ENCODE measurements at regions not wholly inside any gene's neighbourhood (a gene's known extent, or its start where the extent isn't known, plus 50 kb on each side); places are given as distances from the start of the nearest gene placed in this dataset.

DNA sequence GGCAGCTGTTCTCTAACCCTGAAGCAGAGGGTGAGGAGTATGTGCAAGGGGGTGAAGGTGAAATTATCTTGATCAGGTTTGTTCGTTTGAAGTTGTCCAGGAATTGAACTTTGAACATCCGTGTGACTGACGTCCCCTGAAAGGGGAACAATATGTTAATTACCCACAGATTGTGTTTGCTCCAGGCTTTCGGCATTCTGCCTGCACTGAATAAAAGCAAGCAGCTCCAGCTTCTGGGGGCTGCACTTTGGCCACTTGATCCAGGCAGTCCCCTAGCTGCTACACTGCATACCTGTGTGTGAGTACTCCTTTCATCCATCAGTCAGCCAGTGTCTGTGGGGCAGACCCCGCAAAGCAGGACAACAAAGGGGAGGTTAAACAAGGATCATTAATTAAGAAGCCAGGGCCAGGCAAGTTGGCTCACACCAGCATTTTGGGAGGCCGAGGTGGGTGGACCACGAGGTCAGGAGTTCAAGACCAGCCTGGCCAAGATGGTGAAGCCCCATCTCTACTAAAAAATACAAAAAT, 104.8 kb upstream of the BTN3A2 start:
- intact Hi-C loops (cut with micrococcal nuclease) = no loop called here
- no peaks in the 10 kb centered on the region for H3K4me1 Mint-ChIP-seq
- POLR2A ChIA-PET = interaction anchor here (0.6 to 1.0 kb wide), 2 partner anchors 26 to 45 kb away, joined by 4 to 5 read pairs; a partner anchor contains a TSS
- CTCF ChIA-PET = no interaction called here
- no peak overlapping the region for H3K4me3 Mint-ChIP-seq
- no peaks in the 10 kb centered on the region for H3K27me3 Mint-ChIP-seq
- no peaks in the 10 kb centered on the region for H3K9me3 Mint-ChIP-seq
- H3K36me3 Mint-ChIP-seq (ENCODE audit: low read depth) = no peaks in the 10 kb centered on the region
- TF ChIP-seq, protein P1, sequence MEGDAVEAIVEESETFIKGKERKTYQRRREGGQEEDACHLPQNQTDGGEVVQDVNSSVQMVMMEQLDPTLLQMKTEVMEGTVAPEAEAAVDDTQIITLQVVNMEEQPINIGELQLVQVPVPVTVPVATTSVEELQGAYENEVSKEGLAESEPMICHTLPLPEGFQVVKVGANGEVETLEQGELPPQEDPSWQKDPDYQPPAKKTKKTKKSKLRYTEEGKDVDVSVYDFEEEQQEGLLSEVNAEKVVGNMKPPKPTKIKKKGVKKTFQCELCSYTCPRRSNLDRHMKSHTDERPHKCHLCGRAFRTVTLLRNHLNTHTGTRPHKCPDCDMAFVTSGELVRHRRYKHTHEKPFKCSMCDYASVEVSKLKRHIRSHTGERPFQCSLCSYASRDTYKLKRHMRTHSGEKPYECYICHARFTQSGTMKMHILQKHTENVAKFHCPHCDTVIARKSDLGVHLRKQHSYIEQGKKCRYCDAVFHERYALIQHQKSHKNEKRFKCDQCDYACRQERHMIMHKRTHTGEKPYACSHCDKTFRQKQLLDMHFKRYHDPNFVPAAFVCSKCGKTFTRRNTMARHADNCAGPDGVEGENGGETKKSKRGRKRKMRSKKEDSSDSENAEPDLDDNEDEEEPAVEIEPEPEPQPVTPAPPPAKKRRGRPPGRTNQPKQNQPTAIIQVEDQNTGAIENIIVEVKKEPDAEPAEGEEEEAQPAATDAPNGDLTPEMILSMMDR (IDR thresholded peaks at IDR 0.05) = no peak
- no peak overlapping the region for H3K27ac Mint-ChIP-seq
- ATAC-seq (ENCODE audit: low read depth) = no peak
- DNase-seq = no peak

DNA sequence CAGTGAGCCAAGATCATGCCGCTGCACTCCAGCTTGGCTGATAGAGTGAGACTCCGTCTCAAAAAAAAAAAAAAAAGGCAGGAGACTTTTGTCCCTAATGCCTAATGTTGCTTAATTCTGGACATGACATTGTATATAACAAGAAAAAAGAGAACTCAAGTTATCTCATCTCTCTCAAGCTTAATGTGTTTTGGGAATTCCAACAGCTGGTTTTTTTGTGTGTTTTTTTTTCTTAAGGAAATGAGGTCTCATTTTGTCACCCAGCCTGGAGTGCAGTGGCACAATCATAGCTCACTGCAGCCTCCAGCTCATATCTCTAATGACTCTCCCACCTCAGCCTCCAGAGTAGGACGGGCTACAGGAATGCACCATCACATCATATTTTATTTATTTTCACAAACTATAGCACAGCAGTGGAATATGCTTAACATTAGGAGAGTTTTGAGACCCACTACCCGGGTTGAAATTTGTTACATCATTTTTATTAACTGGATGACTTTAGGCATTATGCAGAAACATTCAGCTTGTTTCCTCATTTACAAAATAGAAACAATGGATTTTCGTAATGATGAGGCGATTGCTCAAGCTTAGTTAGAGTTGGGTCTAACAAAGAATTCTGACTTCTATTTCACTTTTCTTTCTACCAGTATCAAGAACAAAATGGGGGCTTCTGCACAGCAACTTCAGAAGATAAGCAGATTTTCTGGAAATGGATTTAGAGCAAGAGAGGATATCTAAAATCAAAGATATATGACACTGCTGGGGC, 104.1 kb upstream of the BTN3A2 start:
- Mint-ChIP-seq H3K4me3 (no peak overlapping the region), H3K36me3 (ENCODE audit: low read depth) (no peaks in the 10 kb centered on the region), H3K27me3 (no peaks in the 10 kb centered on the region), H3K9me3 (no peaks in the 10 kb centered on the region), H3K27ac (no peak overlapping the region), H3K4me1 (no peaks in the 10 kb centered on the region)
- TF ChIP-seq, protein P1 (IDR thresholded peaks at IDR 0.05) = no peak
- intact Hi-C loops (cut with micrococcal nuclease) = no loop called here
- ATAC-seq (ENCODE audit: low read depth) (no peak), DNase-seq (no peak)
- ChIA-PET POLR2A (interaction anchor here (0.6 to 1.0 kb wide), 5 partner anchors 27 to 245 kb away, joined by 3 to 5 read pairs (median 5); a partner anchor contains a TSS), CTCF (no interaction called here)

DNA sequence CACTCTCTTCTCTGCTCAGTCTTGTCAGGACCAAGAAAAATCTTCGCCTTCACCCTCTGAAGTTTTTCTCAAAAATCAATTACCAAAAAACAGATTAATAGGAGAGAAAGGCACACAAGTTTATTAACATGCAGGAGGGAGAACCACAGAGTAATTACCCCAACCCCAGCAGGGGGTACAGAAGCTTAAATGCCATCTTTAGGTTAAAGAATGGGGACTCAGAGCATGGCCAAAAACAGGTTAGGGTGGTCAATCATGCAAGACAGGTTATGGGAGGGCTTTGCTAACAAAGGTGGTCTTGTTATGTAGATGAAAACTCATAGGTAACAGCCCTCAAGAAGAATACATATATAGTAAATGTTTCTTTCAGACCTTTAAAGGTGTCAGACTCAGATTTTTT, 100.5 kb upstream of the BTN3A2 start:
- POLR2A ChIA-PET = interaction anchor here (0.7 kb wide), 1 partner anchor 68 kb away, joined by 4 read pairs; no protein-coding TSS in a partner anchor
- no peaks in the 10 kb centered on the region for H3K9me3 Mint-ChIP-seq
- no peak overlapping the region for H3K4me3 Mint-ChIP-seq
- intact Hi-C loops (cut with micrococcal nuclease) = no loop called here
- H3K36me3 Mint-ChIP-seq (ENCODE audit: low read depth) = no peaks in the 10 kb centered on the region
- H3K4me1 Mint-ChIP-seq = no peaks in the 10 kb centered on the region
- CTCF ChIA-PET = no interaction called here
- H3K27me3 Mint-ChIP-seq = no peaks in the 10 kb centered on the region
- ATAC-seq (ENCODE audit: low read depth) = no peak
- TF ChIP-seq, protein P1 (IDR thresholded peaks at IDR 0.05) = no peak
- H3K27ac Mint-ChIP-seq = no peak overlapping the region
- no peak for DNase-seq

DNA sequence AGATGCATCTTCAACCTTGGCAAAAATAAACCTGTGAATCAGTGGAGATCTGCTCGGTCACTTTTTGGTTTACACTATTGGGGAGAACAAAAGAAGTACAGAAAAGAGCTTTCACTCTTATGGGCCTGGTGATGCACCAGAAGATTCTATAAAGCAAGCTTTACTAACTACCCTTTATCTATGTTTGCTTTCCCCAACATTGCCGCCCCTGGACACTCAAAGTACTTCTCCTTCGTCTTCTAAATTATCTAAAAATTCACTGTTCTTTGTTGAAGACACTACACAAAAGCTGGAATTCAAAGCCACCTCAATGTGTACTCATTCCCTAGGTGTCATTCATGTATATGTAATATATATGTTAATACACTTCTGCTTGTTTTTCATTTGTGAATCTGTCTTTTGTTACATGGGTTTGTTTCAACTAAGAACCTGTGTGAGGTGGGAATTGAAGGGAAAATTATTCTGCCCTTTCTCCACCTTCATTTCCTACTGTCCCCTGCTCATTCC, 97.9 kb upstream of the BTN3A2 start:
- ATAC-seq (ENCODE audit: low read depth) = no peak
- ChIA-PET POLR2A (interaction anchor here (0.5 to 2.2 kb wide), 3 partner anchors 16 to 87 kb away, joined by 3 to 12 read pairs (median 6); a partner anchor contains a TSS), CTCF (no interaction called here)
- intact Hi-C loops (cut with micrococcal nuclease) = no loop called here
- no peaks in the 10 kb centered on the region for H3K27me3 Mint-ChIP-seq
- no peak overlapping the region for H3K27ac Mint-ChIP-seq
- H3K9me3 Mint-ChIP-seq = no peaks in the 10 kb centered on the region
- H3K4me3 Mint-ChIP-seq = no peak overlapping the region
- peaks cover 21% of the 10 kb centered on the region for H3K4me1 Mint-ChIP-seq
- TF ChIP-seq, protein P1 (IDR thresholded peaks at IDR 0.05) = no peak
- no peaks in the 10 kb centered on the region for H3K36me3 Mint-ChIP-seq (ENCODE audit: low read depth)
- DNase-seq = no peak

DNA sequence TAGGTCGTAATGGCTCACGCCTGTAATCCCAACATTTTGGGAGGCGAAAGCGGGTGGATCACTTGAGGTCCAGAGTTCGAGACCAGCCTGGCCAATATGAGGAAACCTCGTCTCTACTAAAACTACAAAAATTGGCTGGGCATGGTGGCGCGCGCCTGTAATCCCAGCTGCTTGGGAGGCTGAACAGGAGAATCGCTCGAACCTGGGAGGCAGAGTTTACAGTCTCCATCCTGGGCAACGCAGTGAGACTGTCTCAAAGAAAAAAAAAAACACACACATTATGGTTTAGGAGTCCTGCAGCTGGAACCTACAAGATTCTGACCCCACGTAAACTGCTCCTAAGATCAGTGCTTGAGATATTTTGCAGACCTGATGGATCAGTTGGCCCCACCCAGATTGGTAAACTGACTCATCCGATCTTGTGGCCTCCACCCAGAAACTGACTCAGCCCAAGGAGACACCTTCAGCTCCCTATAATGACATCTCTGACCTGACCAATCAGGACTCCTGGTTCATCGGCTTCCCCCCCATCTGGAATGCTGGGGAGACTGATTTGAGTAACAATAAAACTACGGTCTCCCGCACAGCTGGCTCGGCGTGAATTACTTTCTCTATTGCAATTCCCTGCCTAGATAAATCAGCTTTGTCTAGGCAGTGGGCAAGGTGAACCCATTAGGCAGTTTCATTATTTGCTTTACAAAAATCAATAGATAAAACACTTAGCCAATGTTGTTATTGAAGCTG, 96.2 kb upstream of the BTN3A2 start:
- no peak for DNase-seq
- TF ChIP-seq, protein P1 (IDR thresholded peaks at IDR 0.05) = no peak
- CTCF ChIA-PET = no interaction called here
- no peaks in the 10 kb centered on the region for H3K36me3 Mint-ChIP-seq (ENCODE audit: low read depth)
- no peak overlapping the region for H3K27ac Mint-ChIP-seq
- H3K4me3 Mint-ChIP-seq = no peak overlapping the region
- H3K4me1 Mint-ChIP-seq = peaks cover 24% of the 10 kb centered on the region
- POLR2A ChIA-PET = interaction anchor here (0.9 to 7.6 kb wide), 3 partner anchors 33 to 96 kb away, joined by 3 to 195 read pairs (median 32); a partner anchor contains a TSS
- no peaks in the 10 kb centered on the region for H3K27me3 Mint-ChIP-seq
- intact Hi-C loops (cut with micrococcal nuclease) = no loop called here
- no peaks in the 10 kb centered on the region for H3K9me3 Mint-ChIP-seq
- ATAC-seq (ENCODE audit: low read depth) = no peak
